Activated naive CD8-positive, alpha-beta T cell treated with anti-CD3 and anti-CD28 coated beads, Interleukin-2, amount 10 ng/mL, durations not matched to agents 7 days and 5 days (primary cell): ENCODE measurements at regions not wholly inside any gene's neighbourhood (a gene's known extent, or its start where the extent isn't known, plus 50 kb on each side); places are given as distances from the start of the nearest gene placed in this dataset.
A peak's percentile ranks its signal among the peaks of the same experiment; 100 is the strongest.
"Not testable (repeated sequence)": the region's sequence is repeated elsewhere in the genome, so short reads cannot be mapped to it uniquely, and the experiment has no call there.

Experiments
- ATAC-seq: fragments of 150-1000 bp; cut with Tn5 transposase; one replicate; pipeline ENCODE4 v1.10.0; 2021; ENCODE audit warnings: low read depth, moderate library complexity
- POLR2A ChIA-PET: fragments of 350-600 bp; sonication (Branson Sonifier 250); formaldehyde crosslinking; loops from one replicate; lab custom pipeline; 2021; ENCODE audit warnings: antibody characterized with exemption; lab: Charles Lee
- DNase-seq: peaks from one replicate; pipeline ENCODE4 v3.0.0; 2021
- H3K27ac Mint-ChIP-seq: one replicate; pipeline ENCODE4 v1.8.0; 2022; ENCODE audit warnings: mild to moderate bottlenecking, mixed read lengths
- H3K27me3 Mint-ChIP-seq: one replicate; pipeline ENCODE4 v1.8.0; 2022; ENCODE audit warnings: mild to moderate bottlenecking, moderate library complexity, mixed read lengths
- H3K36me3 Mint-ChIP-seq: one replicate; pipeline ENCODE4 v1.8.0; 2021; ENCODE audit warnings: mild to moderate bottlenecking, mixed read lengths
- H3K4me1 Mint-ChIP-seq: one replicate; pipeline ENCODE4 v1.8.0; 2021; ENCODE audit warnings: mixed read lengths
- H3K4me3 Mint-ChIP-seq: one replicate; pipeline ENCODE4 v1.8.0; 2022; ENCODE audit warnings: mild to moderate bottlenecking, moderate library complexity, mixed read lengths
- H3K9me3 Mint-ChIP-seq: one replicate; pipeline ENCODE4 v1.8.0; 2021; ENCODE audit warnings: mixed read lengths

DNA sequence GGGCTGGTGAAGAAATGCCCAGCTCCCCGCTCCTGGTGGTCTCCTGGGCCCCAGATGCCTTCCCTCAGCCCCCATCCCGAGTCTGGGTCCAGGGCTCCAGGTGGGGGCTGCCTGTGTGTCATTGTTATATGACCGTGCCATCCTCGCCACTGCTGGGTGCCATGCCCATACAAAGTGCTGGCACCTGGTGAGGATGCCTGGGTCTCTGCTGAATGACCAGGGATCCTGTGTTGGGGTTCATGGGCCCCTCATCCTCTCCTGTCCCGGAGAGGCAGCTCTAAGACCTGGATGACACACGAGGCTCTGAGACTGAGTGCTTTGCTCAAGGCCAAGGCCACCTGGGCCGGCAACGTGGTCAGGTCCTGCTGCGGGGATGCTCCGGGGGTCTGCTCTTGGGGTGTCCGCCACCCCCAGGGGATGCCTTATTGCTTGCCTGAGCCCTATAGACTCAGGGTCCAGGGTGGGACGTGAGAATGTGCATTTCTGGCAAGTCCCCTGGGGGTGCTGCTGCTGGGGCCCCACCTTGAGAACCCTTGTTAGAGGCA is 206.9 kb downstream of the LAT start:
- H3K9me3 Mint-ChIP-seq, H3K27me3 Mint-ChIP-seq, H3K4me1 Mint-ChIP-seq, H3K27ac Mint-ChIP-seq, POLR2A ChIA-PET, ATAC-seq, H3K36me3 Mint-ChIP-seq, H3K4me3 Mint-ChIP-seq: not testable (repeated sequence)
- DNase-seq: peak; percentile 11

DNA sequence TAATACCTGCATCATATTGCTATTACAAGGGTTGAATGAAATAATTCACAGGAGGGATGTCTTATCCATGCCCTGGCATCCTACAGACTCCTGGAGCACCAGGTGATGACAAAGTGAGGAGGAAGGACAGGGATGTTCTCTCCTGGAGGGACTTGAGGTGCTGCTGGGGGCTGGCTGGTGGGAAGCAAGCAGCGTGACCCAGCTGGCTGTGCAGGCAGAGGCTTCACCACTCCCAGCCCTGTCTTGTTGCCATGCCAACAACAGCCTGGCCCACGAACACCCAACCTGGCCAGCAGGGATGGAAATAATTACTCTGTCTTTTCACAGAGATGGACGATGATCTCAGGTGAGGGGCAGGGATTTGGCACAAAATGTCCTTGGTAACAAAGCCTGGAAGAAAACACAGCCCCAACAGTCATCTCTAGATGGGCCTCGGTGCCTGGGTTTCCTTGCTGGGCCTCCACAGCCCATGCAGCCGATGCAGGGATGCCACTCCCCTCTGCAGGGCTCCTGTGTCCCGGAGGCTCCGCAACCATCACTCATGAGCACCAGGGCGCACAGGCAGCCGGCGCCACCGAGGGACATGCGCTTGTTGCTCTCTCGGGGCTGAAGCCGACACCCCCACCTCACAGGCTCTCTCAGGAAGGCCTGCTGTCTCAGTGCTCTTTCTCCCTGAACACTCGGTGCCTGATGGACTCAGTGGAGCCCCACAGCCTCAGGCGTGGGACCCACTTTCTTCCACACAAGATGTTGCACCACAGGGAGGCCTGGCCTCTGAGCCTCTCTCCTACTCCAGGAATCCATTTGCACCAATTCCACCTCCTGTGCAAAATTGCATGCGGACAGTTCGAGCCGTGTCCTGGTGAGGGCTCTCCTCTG is 205.9 kb downstream of the LAT start:
- H3K27ac Mint-ChIP-seq, ATAC-seq, POLR2A ChIA-PET, H3K4me3 Mint-ChIP-seq, H3K27me3 Mint-ChIP-seq, H3K9me3 Mint-ChIP-seq, H3K4me1 Mint-ChIP-seq, H3K36me3 Mint-ChIP-seq: not testable (repeated sequence)
- DNase-seq: peak; percentile 19

DNA sequence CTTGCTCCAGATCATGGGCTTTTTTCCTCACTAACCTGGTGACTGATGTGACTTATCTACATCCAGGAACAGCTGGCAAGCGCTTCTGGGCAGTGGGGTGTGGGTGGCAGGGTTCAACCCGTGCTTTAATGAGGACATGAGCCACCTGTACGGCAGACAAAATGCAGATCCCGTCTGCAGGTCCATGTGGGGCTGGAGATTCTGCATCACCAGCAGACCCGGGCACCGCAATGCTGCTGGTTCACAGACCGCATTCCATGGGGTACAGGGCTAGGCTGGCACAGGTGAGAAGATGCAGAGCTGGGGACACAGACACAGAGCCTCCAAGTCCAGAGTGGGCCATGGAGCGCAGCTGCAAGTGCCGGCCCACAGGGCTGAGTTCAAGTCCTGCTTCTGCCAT is 204.0 kb downstream of the LAT start:
- H3K27ac Mint-ChIP-seq, H3K4me3 Mint-ChIP-seq, POLR2A ChIA-PET, H3K4me1 Mint-ChIP-seq, H3K27me3 Mint-ChIP-seq, ATAC-seq, H3K9me3 Mint-ChIP-seq, H3K36me3 Mint-ChIP-seq: not testable (repeated sequence)
- DNase-seq: peak; percentile 11

DNA sequence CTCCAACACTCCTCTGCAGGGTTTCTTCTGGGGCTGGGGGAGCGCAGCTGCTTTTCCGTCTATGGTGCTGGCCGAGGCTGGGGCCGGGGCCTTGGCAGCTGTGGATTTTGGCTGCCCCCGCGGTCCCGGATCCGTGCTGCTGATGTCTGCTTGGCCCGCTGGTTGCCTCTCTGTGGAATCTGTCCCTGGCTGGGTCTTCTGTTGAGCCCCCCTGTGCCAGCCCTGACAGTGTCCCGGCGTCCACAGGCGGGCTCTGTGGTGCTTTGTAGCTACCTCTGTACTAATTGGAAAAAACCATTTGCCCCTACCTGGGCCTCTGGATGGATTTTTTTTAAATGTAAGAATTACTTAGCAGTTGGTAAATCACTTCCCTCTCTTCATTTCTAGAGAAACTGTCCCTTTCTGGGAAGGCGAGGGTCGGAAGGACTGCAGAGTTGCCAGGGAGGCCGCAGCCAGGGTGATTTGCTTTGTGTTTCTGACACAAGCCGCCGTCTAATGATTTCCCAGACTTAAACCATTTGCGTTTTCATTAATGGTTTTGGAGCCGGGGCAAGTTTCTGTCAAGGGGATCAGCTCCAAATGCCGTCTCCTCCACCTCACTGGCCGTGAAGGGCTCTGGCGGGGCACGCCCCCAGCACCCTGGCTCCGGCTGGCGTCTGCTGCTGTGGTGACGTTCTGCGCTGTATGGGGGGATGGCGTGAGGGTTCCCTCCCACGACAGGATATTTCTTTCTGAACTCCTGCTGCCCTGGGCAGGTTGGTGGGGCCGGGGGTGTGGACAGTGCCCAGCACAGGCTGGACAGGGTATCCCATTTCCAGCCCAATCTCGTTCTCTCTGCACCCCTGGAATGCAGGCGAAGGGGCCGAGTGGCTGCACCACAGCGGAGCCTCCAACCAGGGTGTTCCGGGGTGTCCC is 201.7 kb downstream of the LAT start:
- peak; percentile 16 for DNase-seq
- ATAC-seq, H3K9me3 Mint-ChIP-seq, POLR2A ChIA-PET, H3K27ac Mint-ChIP-seq, H3K27me3 Mint-ChIP-seq, H3K36me3 Mint-ChIP-seq, H3K4me1 Mint-ChIP-seq, H3K4me3 Mint-ChIP-seq: not testable (repeated sequence)

DNA sequence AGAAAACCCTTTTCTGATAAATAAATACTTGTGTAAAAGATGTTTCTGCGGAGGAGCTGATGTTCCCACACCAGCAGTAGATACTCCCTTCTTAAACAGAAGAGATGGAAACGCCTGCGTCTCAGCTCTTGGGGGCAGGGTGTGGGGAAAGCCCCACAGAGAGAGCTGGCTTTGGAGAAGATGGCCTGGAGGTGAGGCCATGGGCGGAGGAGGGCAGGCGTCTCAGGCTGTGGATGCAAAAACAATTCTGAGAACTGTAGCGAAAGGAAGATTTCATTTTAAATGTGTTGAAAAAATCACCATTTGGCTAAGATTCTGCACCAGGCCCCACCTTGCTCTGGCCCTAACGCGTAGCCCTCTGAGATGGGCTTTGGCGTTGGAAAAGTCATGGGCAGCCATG is 201.0 kb downstream of the LAT start:
- peak; percentile 12 for DNase-seq
- POLR2A ChIA-PET, H3K27ac Mint-ChIP-seq, ATAC-seq, H3K4me1 Mint-ChIP-seq, H3K27me3 Mint-ChIP-seq, H3K4me3 Mint-ChIP-seq, H3K36me3 Mint-ChIP-seq, H3K9me3 Mint-ChIP-seq: not testable (repeated sequence)

DNA sequence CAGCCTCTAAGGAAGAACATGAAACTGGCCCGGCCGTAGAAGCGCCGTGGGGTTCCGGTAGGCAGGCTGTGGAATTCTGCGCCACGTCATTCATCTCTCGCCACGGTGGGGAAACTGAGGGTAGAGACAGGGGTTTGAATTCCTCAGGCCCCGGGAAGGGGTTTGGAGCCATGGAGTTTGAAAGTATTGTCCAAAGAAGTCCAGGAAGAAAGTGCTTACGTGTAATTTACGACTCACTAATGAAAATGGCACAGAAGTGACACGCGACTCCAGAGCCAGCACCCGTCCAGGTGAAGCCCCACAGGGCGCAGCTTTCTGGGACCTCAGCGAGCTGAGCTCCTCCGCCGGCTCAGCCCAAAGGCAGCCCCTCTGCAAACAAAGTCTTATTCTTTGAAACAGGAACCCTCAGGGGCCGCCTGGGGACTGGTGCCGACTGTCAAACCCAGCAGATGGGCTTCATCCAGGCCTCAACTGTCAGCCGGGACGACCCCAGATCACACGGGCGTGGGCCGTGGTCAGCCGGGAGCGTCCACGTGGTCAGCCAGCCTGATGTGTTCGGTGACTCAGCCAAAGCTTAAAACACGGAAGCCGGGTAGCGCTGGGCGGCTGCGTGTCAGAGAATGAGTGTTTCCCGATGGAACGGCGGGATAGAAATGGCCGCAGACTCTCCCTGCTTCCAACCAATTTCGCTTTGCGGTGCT is 200.0 kb downstream of the LAT start:
- peak; percentile 17 for DNase-seq
- H3K9me3 Mint-ChIP-seq, ATAC-seq, H3K4me3 Mint-ChIP-seq, POLR2A ChIA-PET, H3K27ac Mint-ChIP-seq, H3K4me1 Mint-ChIP-seq, H3K36me3 Mint-ChIP-seq, H3K27me3 Mint-ChIP-seq: not testable (repeated sequence)

DNA sequence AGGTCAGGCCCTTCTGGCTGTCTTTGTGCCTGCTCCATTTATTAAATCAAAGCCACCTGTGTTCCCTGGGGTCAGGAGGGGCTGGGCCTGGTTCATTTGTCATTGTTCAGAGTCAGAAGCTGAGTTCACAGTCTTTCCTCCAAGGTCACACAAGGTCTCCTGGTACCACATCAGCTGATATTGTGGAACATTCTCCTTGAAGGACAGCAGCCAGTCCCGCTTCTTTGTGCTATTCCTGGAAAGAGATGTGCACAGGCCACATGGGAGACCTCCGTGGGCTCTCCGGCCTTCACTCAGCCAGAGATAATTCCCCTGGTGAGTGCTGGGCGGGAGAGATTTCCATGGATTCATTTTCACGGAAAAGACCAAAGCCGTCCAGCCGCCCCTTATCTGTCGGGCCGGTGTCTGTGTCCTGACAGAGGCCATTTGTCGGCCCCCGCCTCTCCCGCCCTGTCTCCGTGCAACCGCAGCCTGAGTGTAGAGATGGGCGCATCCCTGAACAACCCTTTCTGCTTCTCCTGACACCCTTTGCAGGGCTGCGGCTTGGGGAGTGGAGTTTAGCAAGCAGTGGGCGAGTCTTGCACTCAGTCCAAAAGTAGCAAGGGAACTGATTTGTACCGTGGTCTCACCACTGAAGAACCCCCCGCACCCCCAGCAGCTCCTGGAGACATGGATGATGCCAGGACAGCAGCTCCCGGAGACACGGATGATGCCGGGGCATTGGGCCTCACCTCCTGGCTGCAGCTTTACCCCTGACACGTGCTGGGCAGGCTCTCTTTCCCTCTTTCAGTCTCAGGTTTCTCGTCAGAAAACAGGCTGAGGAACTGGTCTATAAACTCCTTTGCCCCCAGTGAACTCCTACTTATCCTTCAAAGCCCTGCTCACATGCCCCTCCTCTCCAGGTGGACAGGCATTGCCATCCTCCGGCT is 198.4 kb downstream of the LAT start:
- POLR2A ChIA-PET, H3K27me3 Mint-ChIP-seq, H3K27ac Mint-ChIP-seq, ATAC-seq, H3K4me3 Mint-ChIP-seq, H3K4me1 Mint-ChIP-seq, H3K9me3 Mint-ChIP-seq, H3K36me3 Mint-ChIP-seq: not testable (repeated sequence)
- peak; percentile 13 for DNase-seq

DNA sequence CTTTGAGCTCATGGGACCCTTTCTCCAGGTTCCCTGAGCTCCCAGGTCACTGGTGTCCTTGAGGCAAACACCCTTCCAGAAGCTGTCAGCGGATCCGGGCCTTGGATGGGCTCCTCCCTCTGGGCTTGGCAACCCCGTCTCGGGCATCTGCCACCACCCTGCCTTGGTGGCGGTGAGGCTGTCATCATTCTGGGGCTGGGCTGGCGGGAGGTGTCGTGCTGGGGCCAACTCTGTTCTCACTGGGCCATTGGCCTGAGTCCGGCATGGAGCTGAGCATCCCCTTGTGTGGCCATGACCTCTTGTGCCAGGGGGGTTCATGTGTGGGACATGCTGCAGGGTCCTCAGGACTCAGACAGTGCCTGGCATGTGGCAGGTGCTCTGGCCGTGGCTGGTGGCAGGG is 197.6 kb downstream of the LAT start:
- no peaks in the 10 kb centered on the region for H3K27me3 Mint-ChIP-seq
- H3K27ac Mint-ChIP-seq: no peak overlapping the region
- H3K4me1 Mint-ChIP-seq: no peaks in the 10 kb centered on the region
- H3K9me3 Mint-ChIP-seq: no peaks in the 10 kb centered on the region
- ATAC-seq: no peak
- no peak overlapping the region for H3K4me3 Mint-ChIP-seq
- H3K36me3 Mint-ChIP-seq: no peaks in the 10 kb centered on the region
- POLR2A ChIA-PET: no interaction called here
- no peak for DNase-seq

DNA sequence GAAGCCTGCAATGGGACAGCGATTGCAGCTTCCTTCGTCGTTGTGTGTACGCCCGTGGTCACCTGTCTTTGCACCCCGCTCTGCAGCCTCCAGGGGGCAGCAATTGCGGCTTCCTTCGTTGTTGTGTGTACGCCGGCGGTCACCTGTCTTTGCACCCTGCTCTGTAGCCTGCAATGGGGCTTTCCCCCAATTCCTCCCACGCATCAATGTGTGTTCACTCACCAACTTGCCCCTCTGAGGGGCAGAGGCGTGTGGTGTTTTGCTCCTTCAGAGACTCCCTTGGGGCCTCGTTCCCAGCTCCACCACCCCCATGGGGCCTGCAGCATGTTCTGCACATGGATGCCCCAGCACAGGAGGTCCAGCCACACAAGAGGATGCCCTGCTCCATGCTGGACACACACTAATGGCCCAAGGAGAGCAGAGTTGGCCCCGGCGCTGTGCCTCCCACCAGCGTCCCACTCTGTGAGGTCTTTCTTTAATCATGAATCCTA is 197.1 kb downstream of the LAT start:
- DNase-seq, POLR2A ChIA-PET, H3K9me3 Mint-ChIP-seq, ATAC-seq, H3K4me1 Mint-ChIP-seq, H3K36me3 Mint-ChIP-seq, H3K27ac Mint-ChIP-seq, H3K27me3 Mint-ChIP-seq, H3K4me3 Mint-ChIP-seq: not testable (repeated sequence)

DNA sequence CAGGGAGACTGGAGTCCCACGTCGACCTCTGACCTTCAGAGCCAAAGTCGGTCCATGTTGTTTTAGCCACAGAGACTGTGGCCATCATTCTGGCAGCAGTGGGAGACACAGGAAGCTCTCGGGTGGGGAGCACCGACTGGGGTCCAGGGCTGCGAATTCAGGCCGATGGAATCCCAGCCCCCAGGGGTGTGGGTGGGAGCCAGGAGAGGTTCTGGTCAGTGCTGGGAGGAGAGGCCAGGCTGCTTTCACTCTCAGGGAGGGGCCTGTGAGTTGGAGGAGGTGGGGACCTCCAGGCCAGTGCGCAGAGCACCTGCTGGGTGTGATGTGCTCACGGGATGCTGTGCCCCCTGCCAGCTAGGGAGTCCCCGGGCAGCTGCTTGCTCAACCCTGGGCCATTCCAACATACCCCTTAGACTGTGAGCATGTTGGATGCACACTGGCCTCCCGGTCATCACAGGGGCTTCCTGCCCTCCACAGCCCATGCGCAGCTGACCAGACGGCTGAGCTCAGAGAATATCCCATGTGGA is 196.5 kb downstream of the LAT start:
- POLR2A ChIA-PET, H3K4me1 Mint-ChIP-seq, ATAC-seq, DNase-seq, H3K27me3 Mint-ChIP-seq, H3K4me3 Mint-ChIP-seq, H3K9me3 Mint-ChIP-seq, H3K27ac Mint-ChIP-seq, H3K36me3 Mint-ChIP-seq: not testable (repeated sequence)

DNA sequence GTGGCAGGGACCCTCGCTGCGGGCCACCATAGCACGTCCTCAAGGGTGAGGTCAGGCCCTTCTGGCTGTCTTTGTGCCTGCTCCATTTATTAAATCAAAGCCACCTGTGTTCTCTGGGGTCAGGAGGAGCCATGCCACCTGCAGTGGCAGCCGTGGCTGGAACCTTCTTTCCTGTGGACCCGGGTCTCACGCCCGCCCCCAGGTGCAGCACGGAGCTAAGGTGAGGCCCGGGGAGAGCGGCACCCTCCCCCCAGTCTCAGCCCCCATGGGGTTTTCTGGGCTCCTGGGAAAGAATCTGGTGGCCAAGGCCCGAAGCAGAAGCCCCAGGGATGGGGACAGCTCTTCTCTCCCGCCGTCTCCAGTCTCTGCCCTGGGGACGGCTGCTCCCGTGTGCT is 195.4 kb downstream of the LAT start:
- ATAC-seq, H3K9me3 Mint-ChIP-seq, POLR2A ChIA-PET, H3K27me3 Mint-ChIP-seq, H3K36me3 Mint-ChIP-seq, H3K4me1 Mint-ChIP-seq, H3K27ac Mint-ChIP-seq, H3K4me3 Mint-ChIP-seq, DNase-seq: not testable (repeated sequence)
